ENCODE measurements at regions not wholly inside any gene's neighbourhood (a gene's known extent, or its start where the extent isn't known, plus 50 kb on each side); places are given as distances from the start of the nearest gene placed in this dataset.

- no peak for DNase-seq
Observed at GRCh38 chr15:47437491-47437890, 279.8 kb upstream of the SEMA6D start.

- no peak for DNase-seq
Observed at GRCh38 chr15:47439146-47440111, 277.9 kb upstream of the SEMA6D start.

GRCh38 chr15:47442371-47442770 is 274.9 kb upstream of the SEMA6D start:
- DNase-seq: no peak

- no peak for DNase-seq
Observed at GRCh38 chr15:47443839-47444238, 273.5 kb upstream of the SEMA6D start.

- DNase-seq: no peak
Observed at GRCh38 chr15:47445723-47446392, 271.4 kb upstream of the SEMA6D start.

- DNase-seq: no peak
Observed at GRCh38 chr15:47460795-47461573, 256.3 kb upstream of the SEMA6D start.

- no peak for DNase-seq
Observed at GRCh38 chr15:47461652-47462141, 255.6 kb upstream of the SEMA6D start.

GRCh38 chr15:47466357-47466756 is 250.9 kb upstream of the SEMA6D start:
- DNase-seq: no peak

- no peak for DNase-seq
Observed at GRCh38 chr15:47470983-47471382, 246.3 kb upstream of the SEMA6D start.

- no peak for DNase-seq
Observed at GRCh38 chr15:47473106-47473725, 244.1 kb upstream of the SEMA6D start.

- no peak for DNase-seq
Observed at GRCh38 chr15:47473832-47474231, 243.5 kb upstream of the SEMA6D start.

GRCh38 chr15:47475336-47475735 is 242.0 kb upstream of the SEMA6D start:
- DNase-seq: no peak

- no peak for DNase-seq
Observed at GRCh38 chr15:47477341-47477740, 240.0 kb upstream of the SEMA6D start.

- DNase-seq: no peak
Observed at GRCh38 chr15:47484059-47484458, 233.2 kb upstream of the SEMA6D start.

GRCh38 chr15:47484997-47485396 is 232.3 kb upstream of the SEMA6D start:
- DNase-seq: no peak

GRCh38 chr15:47485419-47485818 is 231.9 kb upstream of the SEMA6D start:
- DNase-seq: no peak

- no peak for DNase-seq
Observed at GRCh38 chr15:47486040-47486439, 231.3 kb upstream of the SEMA6D start.

- DNase-seq: no peak
Observed at GRCh38 chr15:47492195-47492594, 225.1 kb upstream of the SEMA6D start.

- no peak for DNase-seq
Observed at GRCh38 chr15:47493357-47494247, 223.7 kb upstream of the SEMA6D start.

- DNase-seq: no peak
Observed at GRCh38 chr15:47496343-47497185, 220.7 kb upstream of the SEMA6D start.

GRCh38 chr15:47500842-47501241 is 216.5 kb upstream of the SEMA6D start:
- DNase-seq: no peak
